ENCODE measurements at regions not wholly inside any gene's neighbourhood (a gene's known extent, or its start where the extent isn't known, plus 50 kb on each side); places are given as distances from the start of the nearest gene placed in this dataset.

DNA sequence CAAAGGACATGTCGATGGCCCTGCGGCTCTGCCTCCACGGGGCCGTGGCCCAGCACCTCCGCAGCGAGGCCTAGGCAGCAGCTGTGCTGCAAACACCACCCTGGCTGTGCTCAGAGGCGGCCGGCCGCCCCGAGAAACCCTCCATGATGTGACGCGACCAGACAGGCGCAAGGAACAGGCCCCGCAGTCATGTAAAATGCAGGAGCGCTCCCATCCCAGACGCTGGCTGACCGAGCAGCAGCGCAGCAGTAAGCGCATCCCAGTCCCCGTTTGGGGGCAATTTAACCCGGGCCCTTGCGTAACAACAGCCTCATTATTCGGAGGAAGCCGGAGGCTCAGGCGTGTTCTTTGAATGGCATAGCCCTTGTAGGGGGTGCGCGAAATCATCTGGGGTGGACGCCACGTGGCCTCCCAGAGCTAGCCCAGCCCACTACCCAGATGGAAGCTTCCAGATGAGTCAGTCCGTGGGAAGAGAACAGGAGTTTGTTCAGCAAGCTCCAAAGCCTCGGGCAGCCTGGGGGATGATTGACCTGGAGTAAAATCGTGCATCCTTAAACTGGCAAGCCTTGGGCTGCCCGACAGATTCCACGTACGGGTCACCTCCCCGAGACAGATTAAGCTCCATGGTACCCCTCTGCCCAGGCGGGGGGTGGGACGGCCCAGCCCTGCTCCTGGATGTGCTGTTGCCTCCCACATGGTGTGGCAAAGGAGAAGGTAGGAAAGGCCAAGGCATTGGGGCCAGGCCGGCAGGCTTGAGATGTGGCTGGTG is 124.0 kb downstream of the HMX1 start:
- no peak for TF ChIP-seq FOXP2 (optimal IDR thresholded peaks at IDR 0.05; ENCODE audit: borderline replicate concordance, extremely low read depth, extremely low read length, insufficient read depth)
- no peak for TF ChIP-seq SIN3A (IDR thresholded peaks at IDR 0.05; ENCODE audit: borderline replicate concordance, insufficient read depth, low read length)
- TF ChIP-seq, protein P1, sequence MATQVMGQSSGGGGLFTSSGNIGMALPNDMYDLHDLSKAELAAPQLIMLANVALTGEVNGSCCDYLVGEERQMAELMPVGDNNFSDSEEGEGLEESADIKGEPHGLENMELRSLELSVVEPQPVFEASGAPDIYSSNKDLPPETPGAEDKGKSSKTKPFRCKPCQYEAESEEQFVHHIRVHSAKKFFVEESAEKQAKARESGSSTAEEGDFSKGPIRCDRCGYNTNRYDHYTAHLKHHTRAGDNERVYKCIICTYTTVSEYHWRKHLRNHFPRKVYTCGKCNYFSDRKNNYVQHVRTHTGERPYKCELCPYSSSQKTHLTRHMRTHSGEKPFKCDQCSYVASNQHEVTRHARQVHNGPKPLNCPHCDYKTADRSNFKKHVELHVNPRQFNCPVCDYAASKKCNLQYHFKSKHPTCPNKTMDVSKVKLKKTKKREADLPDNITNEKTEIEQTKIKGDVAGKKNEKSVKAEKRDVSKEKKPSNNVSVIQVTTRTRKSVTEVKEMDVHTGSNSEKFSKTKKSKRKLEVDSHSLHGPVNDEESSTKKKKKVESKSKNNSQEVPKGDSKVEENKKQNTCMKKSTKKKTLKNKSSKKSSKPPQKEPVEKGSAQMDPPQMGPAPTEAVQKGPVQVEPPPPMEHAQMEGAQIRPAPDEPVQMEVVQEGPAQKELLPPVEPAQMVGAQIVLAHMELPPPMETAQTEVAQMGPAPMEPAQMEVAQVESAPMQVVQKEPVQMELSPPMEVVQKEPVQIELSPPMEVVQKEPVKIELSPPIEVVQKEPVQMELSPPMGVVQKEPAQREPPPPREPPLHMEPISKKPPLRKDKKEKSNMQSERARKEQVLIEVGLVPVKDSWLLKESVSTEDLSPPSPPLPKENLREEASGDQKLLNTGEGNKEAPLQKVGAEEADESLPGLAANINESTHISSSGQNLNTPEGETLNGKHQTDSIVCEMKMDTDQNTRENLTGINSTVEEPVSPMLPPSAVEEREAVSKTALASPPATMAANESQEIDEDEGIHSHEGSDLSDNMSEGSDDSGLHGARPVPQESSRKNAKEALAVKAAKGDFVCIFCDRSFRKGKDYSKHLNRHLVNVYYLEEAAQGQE (IDR thresholded peaks at IDR 0.05; ENCODE audit: insufficient read depth in 1 of 2, low read depth in 2 of 2, low read length in 2 of 2) = no peak
- TF ChIP-seq POLR2AphosphoS5 (IDR thresholded peaks at IDR 0.05; ENCODE audit: low read depth, low read length) = no peak
- TF ChIP-seq TAF1 (IDR thresholded peaks at IDR 0.05; ENCODE audit: borderline replicate concordance, insufficient read depth, low read length) = no peak

DNA sequence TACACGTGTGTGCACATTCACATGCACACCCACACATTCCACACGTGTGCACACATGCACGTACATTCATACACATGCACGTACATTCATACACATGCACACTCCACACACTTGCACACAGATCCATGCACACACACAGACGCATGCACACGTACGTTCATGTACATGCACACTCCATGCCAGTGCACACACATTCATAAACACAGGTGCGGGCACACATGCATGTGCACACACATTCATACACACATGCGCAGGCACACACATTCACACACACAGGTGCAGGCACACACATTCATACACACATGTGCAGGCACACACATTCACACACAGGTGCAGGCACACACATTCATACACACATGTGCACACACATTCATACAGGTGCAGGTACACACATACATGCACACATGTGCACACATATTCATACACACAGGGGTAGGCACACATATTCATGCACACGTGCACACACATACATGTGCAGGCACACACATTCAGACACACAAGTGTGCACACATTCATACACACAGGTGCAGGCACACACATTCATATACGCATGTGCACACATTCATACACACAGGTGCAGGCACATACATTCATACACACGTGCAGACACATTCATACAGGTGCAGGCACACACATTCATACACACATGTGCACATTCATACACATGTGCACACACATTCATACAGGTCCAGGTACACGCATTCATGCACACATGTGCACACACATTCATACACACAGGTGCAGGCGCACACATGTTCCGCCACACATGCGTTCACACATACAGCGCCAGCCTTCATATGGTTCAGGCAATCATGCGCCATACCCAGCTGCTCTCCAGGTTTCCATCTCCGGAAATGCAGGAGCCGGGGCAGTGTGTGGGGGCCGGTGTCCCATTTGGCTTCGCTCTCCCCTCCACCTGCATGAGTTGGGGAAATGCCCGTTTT is 124.8 kb downstream of the HMX1 start:
- TF ChIP-seq FOXP2 (optimal IDR thresholded peaks at IDR 0.05; ENCODE audit: borderline replicate concordance, extremely low read depth, extremely low read length, insufficient read depth) = no peak
- TF ChIP-seq TAF1 (IDR thresholded peaks at IDR 0.05; ENCODE audit: borderline replicate concordance, insufficient read depth, low read length) = no peak
- TF ChIP-seq POLR2AphosphoS5 (IDR thresholded peaks at IDR 0.05; ENCODE audit: low read depth, low read length) = no peak
- TF ChIP-seq, protein P1 (IDR thresholded peaks at IDR 0.05; ENCODE audit: insufficient read depth in 1 of 2, low read depth in 2 of 2, low read length in 2 of 2) = no peak
- TF ChIP-seq SIN3A (IDR thresholded peaks at IDR 0.05; ENCODE audit: borderline replicate concordance, insufficient read depth, low read length) = no peak

DNA sequence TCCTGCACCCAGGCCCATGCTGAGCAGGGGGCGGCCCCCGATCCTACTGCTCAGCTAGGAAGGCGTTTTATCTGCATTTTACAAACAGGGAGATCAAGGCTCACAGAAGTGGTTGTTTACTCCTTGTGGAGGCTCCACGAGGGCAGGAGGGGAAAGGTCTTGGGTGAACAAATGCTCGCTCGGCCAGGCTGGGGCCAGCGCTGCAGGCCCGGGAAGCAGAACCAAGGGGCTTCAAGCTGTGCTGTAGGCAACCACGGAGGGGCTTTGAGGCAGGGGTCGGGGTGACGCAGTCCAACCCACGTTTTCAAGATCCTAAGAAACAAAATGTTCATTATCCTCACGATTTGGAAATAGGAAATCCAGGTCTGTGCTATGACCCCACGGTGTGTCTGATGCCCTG is 125.8 kb downstream of the HMX1 start:
- TF ChIP-seq FOXP2 (optimal IDR thresholded peaks at IDR 0.05; ENCODE audit: borderline replicate concordance, extremely low read depth, extremely low read length, insufficient read depth) (no peak), SIN3A (IDR thresholded peaks at IDR 0.05; ENCODE audit: borderline replicate concordance, insufficient read depth, low read length) (no peak), TAF1 (IDR thresholded peaks at IDR 0.05; ENCODE audit: borderline replicate concordance, insufficient read depth, low read length) (no peak), POLR2AphosphoS5 (IDR thresholded peaks at IDR 0.05; ENCODE audit: low read depth, low read length) (no peak)
- TF ChIP-seq, protein P1 (IDR thresholded peaks at IDR 0.05; ENCODE audit: insufficient read depth in 1 of 2, low read depth in 2 of 2, low read length in 2 of 2) = no peak

DNA sequence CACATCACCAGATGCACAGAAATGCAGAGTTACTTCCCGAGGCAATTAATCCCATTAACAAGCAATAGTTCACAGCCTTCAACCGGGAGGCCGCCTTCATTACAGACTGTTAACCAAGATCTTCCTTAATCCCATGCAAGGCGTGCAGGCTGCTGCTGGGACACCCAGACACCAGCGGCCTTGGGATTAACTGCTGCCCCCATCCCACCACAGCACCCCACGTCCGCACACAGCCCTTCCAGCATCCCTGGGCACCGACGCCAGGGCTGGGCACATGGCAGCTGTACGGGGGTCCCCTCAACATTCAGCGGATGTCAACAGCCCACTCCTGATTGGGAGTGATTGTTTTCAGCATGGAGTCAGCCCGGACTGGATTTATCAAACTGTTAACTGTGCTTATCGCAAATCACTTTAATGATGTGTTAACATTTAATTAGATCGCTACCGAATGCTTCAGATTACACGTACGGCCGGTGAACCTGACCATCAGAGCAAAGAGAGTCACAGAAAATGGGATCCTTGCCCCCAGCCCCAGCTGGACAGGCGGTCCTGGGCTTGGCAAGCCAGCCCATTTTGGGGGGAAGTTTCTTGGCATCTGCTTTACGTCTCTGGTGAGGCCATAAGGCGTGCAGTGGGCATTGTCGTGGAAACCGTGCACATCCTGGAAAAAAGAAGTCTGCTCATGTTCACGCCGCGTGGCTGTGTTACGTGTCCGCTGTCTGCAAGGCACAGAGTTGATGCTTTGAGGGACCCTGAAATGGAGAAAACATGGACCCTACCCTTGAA is 126.4 kb downstream of the HMX1 start:
- no peak for TF ChIP-seq SIN3A (IDR thresholded peaks at IDR 0.05; ENCODE audit: borderline replicate concordance, insufficient read depth, low read length)
- no peak for TF ChIP-seq FOXP2 (optimal IDR thresholded peaks at IDR 0.05; ENCODE audit: borderline replicate concordance, extremely low read depth, extremely low read length, insufficient read depth)
- no peak for TF ChIP-seq TAF1 (IDR thresholded peaks at IDR 0.05; ENCODE audit: borderline replicate concordance, insufficient read depth, low read length)
- TF ChIP-seq, protein P1 (IDR thresholded peaks at IDR 0.05; ENCODE audit: insufficient read depth in 1 of 2, low read depth in 2 of 2, low read length in 2 of 2) = no peak
- no peak for TF ChIP-seq POLR2AphosphoS5 (IDR thresholded peaks at IDR 0.05; ENCODE audit: low read depth, low read length)

Data from PFSK-1 (cell line).